CD14-positive monocyte (primary cell): ENCODE measurements at regions not wholly inside any gene's neighbourhood (a gene's known extent, or its start where the extent isn't known, plus 50 kb on each side); places are given as distances from the start of the nearest gene placed in this dataset.
A peak's percentile ranks its signal among the peaks of the same experiment; 100 is the strongest.

Source experiments
- DNase-seq, 3 donors: peaks; one replicate each; pipeline ENCODE4 v3.0.0-alpha.2; 2011 to 2022
- H2AFZ ChIP-seq: 2 replicates; pipeline ENCODE4 v1.6.0; 2012; ENCODE audit warnings: mild to moderate bottlenecking, low read depth, low read length, inconsistent platforms; ENCODE audit not compliant: insufficient read depth, poor library complexity, severe bottlenecking
- H3K27ac ChIP-seq, 2 donors: 1 replicate in 1 of 2; 2 replicates in 1 of 2; pipeline ENCODE4 v1.5.1; 2012 to 2013; ENCODE audit warnings: low read length in 2 of 2, control low read depth in 1 of 2, inconsistent platforms in 1 of 2, low read depth in 1 of 2, mild to moderate bottlenecking in 1 of 2
- H3K27me3 ChIP-seq, 2 donors: one replicate each; pipeline versions ENCODE4 v1.6.0 to v1.6.1; 2011 to 2013; ENCODE audit warnings: low read length in 2 of 2; ENCODE audit not compliant: control insufficient read depth in 2 of 2, insufficient read depth in 2 of 2
- H3K36me3 ChIP-seq, 2 donors: replicated peaks in 1 of 2; 1 replicate in 1 of 2; 2 replicates in 1 of 2; pipeline versions ENCODE4 v1.5.1 to v1.6.1; 2012 to 2013; ENCODE audit warnings: low read length in 2 of 2, control low read depth in 1 of 2, inconsistent platforms in 1 of 2, mild to moderate bottlenecking in 1 of 2; ENCODE audit not compliant: insufficient read depth in 2 of 2, control insufficient read depth in 1 of 2
- H3K4me1 ChIP-seq, 2 donors: 1 replicate in 1 of 2; 2 replicates in 1 of 2; pipeline versions ENCODE4 v1.5.1 to v1.6.1; 2012 to 2013; ENCODE audit warnings: low read length in 2 of 2, control low read depth in 1 of 2, inconsistent platforms in 1 of 2, mild to moderate bottlenecking in 1 of 2, moderate library complexity in 1 of 2; ENCODE audit not compliant: insufficient read depth in 2 of 2, control insufficient read depth in 1 of 2
- H3K4me2 ChIP-seq: replicated peaks from 2 replicates; pipeline ENCODE3; 2012; ENCODE audit warnings: low read length, moderate library complexity, mild to moderate bottlenecking; ENCODE audit not compliant: poor library complexity, severe bottlenecking; ENCODE audit errors: extremely low read depth
- H3K4me3 ChIP-seq, 3 experiments: fragments of 200-600 bp in 1 of 3; sonication (generic) in 1 of 3; replicated peaks in 1 of 3; 1 replicate in 2 of 3; 2 replicates in 1 of 3; pipeline ENCODE4 v1.5.1; 2011 to 2013; ENCODE audit warnings: low read length in 3 of 3, mild to moderate bottlenecking in 3 of 3, control low read depth in 2 of 3, low read depth in 2 of 3, inconsistent platforms in 1 of 3, moderate library complexity in 1 of 3
- H3K79me2 ChIP-seq: 2 replicates; pipeline ENCODE4 v1.6.0; 2012; ENCODE audit warnings: mild to moderate bottlenecking, control low read depth, inconsistent platforms, low read length, moderate library complexity; ENCODE audit not compliant: insufficient read depth
- H3K9ac ChIP-seq: 2 replicates; pipeline ENCODE4 v1.6.0; 2017; ENCODE audit warnings: low read length, mild to moderate bottlenecking; ENCODE audit not compliant: insufficient read depth, poor library complexity, severe bottlenecking
- H3K9me3 ChIP-seq, 2 donors: replicated peaks in 1 of 2; 1 replicate in 1 of 2; 2 replicates in 1 of 2; pipeline versions ENCODE4 v1.5.1 to v1.6.1; 2012 to 2013; ENCODE audit warnings: low read length in 2 of 2, control low read depth in 1 of 2; ENCODE audit not compliant: control insufficient read depth in 1 of 2, insufficient read depth in 1 of 2
- H4K20me1 ChIP-seq: 2 replicates; pipeline ENCODE4 v1.6.0; 2012; ENCODE audit warnings: mild to moderate bottlenecking, low read length, control low read depth, moderate library complexity; ENCODE audit not compliant: insufficient read depth
- H3K27ac Mint-ChIP-seq, 7 donors: one replicate each; pipeline ENCODE4 v1.8.0; 2020; ENCODE audit warnings: mild to moderate bottlenecking in 7 of 7, mixed read lengths in 7 of 7, moderate library complexity in 6 of 7, inconsistent platforms in 2 of 7
- H3K27me3 Mint-ChIP-seq, 3 donors: one replicate each; pipeline ENCODE4 v1.8.0; 2021 to 2022; ENCODE audit warnings: low read depth in 3 of 3, mild to moderate bottlenecking in 3 of 3, mixed read lengths in 3 of 3, moderate library complexity in 3 of 3, inconsistent platforms in 1 of 3
- H3K36me3 Mint-ChIP-seq, 2 donors: one replicate each; pipeline ENCODE4 v1.8.0; 2020; ENCODE audit warnings: mixed read lengths in 2 of 2, inconsistent platforms in 1 of 2, mild to moderate bottlenecking in 1 of 2
- H3K4me1 Mint-ChIP-seq: one replicate; pipeline ENCODE4 v1.8.0; 2020; ENCODE audit warnings: mild to moderate bottlenecking, mixed read lengths
- H3K4me3 Mint-ChIP-seq, 2 donors: one replicate each; pipeline ENCODE4 v1.8.0; 2020; ENCODE audit warnings: mild to moderate bottlenecking in 2 of 2, mixed read lengths in 2 of 2, moderate library complexity in 1 of 2
- H3K9me3 Mint-ChIP-seq, 7 donors: one replicate each; pipeline ENCODE4 v1.8.0; 2020 to 2022; ENCODE audit warnings: mixed read lengths in 7 of 7, mild to moderate bottlenecking in 6 of 7, moderate library complexity in 6 of 7, inconsistent platforms in 2 of 7
- WGBS: methylation state at CpG from one replicate; pipeline ENCODE4 v1.1.5; 2013; ENCODE audit warnings: missing lambda C conversion rate; ENCODE audit not compliant: insufficient coverage; 5-methylcytosine and 5-hydroxymethylcytosine counted together
- intact Hi-C, 2 donors: fragments of 100-400 bp; cut with micrococcal nuclease; formaldehyde crosslinking; loops; one replicate each; pipeline versions ENCODE4 v1.15.0 to v1.15.1; 2023
- TF ChIP-seq, protein P1 (sequence below): fragments of 200-600 bp; IDR thresholded peaks from one replicate; pipeline ENCODE4 v1.8.0; 2022; ENCODE audit warnings: antibody characterized with exemption, mild to moderate bottlenecking

DNA sequence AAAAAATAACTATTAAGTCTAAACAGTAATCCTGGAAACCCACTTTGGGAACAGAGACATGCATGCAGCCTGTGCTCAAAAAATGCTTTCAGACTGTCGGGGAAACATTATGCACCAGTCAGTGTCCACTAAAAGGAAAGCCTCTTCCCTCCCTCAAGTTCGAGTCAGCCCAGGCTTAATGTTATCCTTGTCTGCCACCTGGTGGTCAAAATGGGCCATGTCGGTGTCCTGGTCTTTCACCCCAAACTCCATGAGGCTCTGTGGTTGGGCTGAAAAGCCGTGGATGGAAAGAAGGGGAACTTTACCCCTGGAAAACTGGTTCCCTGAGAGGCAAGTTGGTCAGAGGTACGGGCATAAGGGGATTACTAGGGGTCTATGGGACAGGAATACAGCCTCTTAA lies 88.4 kb upstream of the ZNF492 start:
- WGBS = 38% methylated on average over 1 of the region's 5 CpGs
- peaks cover 17 to 67% (median 45%) of the 10 kb centered on the region in 7 donors for H3K9me3 Mint-ChIP-seq
- H3K9me3 ChIP-seq = peaks cover 54 to 59% of the 10 kb centered on the region in 2 donors

DNA sequence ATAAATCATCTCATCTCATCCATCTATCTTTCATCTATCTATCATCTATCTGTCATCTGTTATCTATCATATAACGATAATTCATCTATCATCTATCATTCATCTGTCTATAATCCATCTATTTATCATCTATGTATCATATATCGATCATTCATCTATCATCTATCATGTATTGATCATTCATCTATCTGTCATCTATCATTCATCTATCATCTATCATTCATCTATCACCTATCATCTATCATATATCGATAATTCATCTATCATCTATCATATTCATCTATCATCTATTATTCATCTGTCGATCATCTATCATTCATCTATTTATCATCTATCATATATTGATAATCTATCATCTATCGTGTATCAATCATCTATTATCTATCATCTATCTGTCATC lies 100.4 kb upstream of the ZNF492 start:
- Histone ChIP-seq H3K27me3 (no peaks in the 10 kb centered on the region), H3K9ac (no peak overlapping the region), H3K4me3 (no peak overlapping the region), H3K4me1 (no peaks in the 10 kb centered on the region), H3K36me3 (no peaks in the 10 kb centered on the region), H3K9me3 (peaks cover 24 to 52% of the 10 kb centered on the region in 2 donors), H3K4me2 (no peak overlapping the region), H2AFZ (no peak overlapping the region), H3K79me2 (no peaks in the 10 kb centered on the region), H3K27ac (no peak overlapping the region), H4K20me1 (no peaks in the 10 kb centered on the region)
- DNase-seq = no peak
- peaks cover 0 to 3% of the 10 kb centered on the region in 2 donors for H3K36me3 Mint-ChIP-seq
- H3K27me3 Mint-ChIP-seq = peaks cover 2 to 5% (median 4%) of the 10 kb centered on the region in 3 donors
- H3K27ac Mint-ChIP-seq = no peak overlapping the region
- H3K4me3 Mint-ChIP-seq = no peak overlapping the region
- intact Hi-C loops = no loop called here
- no peaks in the 10 kb centered on the region for H3K4me1 Mint-ChIP-seq
- TF ChIP-seq, protein P1, sequence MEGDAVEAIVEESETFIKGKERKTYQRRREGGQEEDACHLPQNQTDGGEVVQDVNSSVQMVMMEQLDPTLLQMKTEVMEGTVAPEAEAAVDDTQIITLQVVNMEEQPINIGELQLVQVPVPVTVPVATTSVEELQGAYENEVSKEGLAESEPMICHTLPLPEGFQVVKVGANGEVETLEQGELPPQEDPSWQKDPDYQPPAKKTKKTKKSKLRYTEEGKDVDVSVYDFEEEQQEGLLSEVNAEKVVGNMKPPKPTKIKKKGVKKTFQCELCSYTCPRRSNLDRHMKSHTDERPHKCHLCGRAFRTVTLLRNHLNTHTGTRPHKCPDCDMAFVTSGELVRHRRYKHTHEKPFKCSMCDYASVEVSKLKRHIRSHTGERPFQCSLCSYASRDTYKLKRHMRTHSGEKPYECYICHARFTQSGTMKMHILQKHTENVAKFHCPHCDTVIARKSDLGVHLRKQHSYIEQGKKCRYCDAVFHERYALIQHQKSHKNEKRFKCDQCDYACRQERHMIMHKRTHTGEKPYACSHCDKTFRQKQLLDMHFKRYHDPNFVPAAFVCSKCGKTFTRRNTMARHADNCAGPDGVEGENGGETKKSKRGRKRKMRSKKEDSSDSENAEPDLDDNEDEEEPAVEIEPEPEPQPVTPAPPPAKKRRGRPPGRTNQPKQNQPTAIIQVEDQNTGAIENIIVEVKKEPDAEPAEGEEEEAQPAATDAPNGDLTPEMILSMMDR = no peak
- WGBS = 100% methylated on average over 2 of the region's 5 CpGs
- peaks cover 20 to 49% (median 31%) of the 10 kb centered on the region in 7 donors for H3K9me3 Mint-ChIP-seq

More for the DNA sequence above, 88.4 kb upstream of the ZNF492 start:
- Mint-ChIP-seq H3K36me3 (no peaks in the 10 kb centered on the region), H3K27ac (no peak overlapping the region), H3K27me3 (peaks cover 0 to 2% (median 1%) of the 10 kb centered on the region in 3 donors), H3K4me1 (no peaks in the 10 kb centered on the region), H3K4me3 (no peak overlapping the region)
- DNase-seq = no peak
- H3K4me2 ChIP-seq = no peak overlapping the region
- H3K4me3 ChIP-seq = no peak overlapping the region
- TF ChIP-seq, protein P1 = peak; percentile 21
- no peaks in the 10 kb centered on the region for H3K79me2 ChIP-seq
- H3K9ac ChIP-seq = no peak overlapping the region
- no peak overlapping the region for H2AFZ ChIP-seq
- no peaks in the 10 kb centered on the region for H3K36me3 ChIP-seq
- no peaks in the 10 kb centered on the region for H3K27me3 ChIP-seq
- no peaks in the 10 kb centered on the region for H3K4me1 ChIP-seq
- intact Hi-C loops = no loop called here
- no peaks in the 10 kb centered on the region for H4K20me1 ChIP-seq
- no peak overlapping the region for H3K27ac ChIP-seq
